SK-N-MC (cell line): ENCODE measurements at regions not wholly inside any gene's neighbourhood (a gene's known extent, or its start where the extent isn't known, plus 50 kb on each side); places are given as distances from the start of the nearest gene placed in this dataset.

Experiments used
- EZH2 ChIP-seq: fragments of 200-600 bp; sonication (generic); IDR thresholded peaks from one replicate; pipeline ENCODE4 v1.6.1; 2017; ENCODE audit warnings: antibody characterized with exemption
- POLR2AphosphoS5 ChIP-seq: IDR thresholded peaks from 2 replicates; pipeline ENCODE4 v1.6.1; 2012; ENCODE audit warnings: mild to moderate bottlenecking, low read depth, low read length, borderline replicate concordance

GRCh38 chr2:35462226-35462998 is 893.2 kb upstream of the CRIM1 start:
- no peak for TF ChIP-seq POLR2AphosphoS5
- no peak for TF ChIP-seq EZH2
